NT2/D1 (cell line): ENCODE measurements at regions not wholly inside any gene's neighbourhood (a gene's known extent, or its start where the extent isn't known, plus 50 kb on each side); places are given as distances from the start of the nearest gene placed in this dataset.

ENCODE experiments used
- SUZ12 ChIP-seq: IDR thresholded peaks from 2 replicates; pipeline ENCODE4 v1.6.1; 2011; ENCODE audit not compliant: insufficient read length, insufficient read depth; ENCODE audit errors: extremely low read depth
- YY1 ChIP-seq: IDR thresholded peaks from 2 replicates; pipeline ENCODE4 v1.6.1; 2011; ENCODE audit not compliant: insufficient read length, insufficient read depth

DNA sequence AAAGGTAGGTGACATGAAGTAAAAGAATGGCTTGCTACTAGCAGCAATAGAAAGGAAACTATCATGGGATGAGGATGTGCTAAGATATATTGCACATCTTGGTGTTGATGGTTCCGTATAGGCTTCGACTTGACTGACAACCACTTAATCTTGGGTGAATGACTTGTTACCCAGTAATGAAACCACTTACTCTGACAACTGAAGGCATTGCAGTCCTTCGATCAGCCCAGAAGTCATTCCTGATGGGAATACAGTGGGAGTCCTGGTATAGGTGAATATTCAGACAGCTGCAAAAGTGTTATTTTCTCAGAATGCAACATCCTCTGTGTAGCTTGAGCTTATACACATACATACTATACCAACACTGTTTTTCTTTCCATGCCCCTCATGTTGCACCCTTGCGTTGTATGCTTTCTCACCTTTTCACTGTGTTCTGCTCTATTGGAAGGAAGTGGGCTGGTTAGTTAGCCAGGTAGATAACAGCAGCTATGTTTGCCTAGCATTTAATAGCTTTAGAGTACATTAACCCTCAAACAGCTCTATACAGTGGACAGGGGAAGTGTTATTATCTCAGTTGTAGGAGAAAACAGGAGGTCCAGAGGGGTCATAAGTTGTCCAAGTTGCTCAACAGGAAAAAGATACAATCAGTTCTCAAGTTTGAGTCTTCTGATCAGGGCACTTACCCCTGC is 376.5 kb downstream of the MFSD1 start:
- no peak for TF ChIP-seq SUZ12
- TF ChIP-seq YY1: no peak
